ENCODE measurements at regions not wholly inside any gene's neighbourhood (a gene's known extent, or its start where the extent isn't known, plus 50 kb on each side); places are given as distances from the start of the nearest gene placed in this dataset.

- no peak for TF ChIP-seq POLR2A (IDR thresholded peaks at IDR 0.05)
- TF ChIP-seq CTCF (IDR thresholded peaks at IDR 0.05), result no peak
Measured at GRCh38 chr17:73701701-73702100, 57.5 kb upstream of the SDK2 start.

All from lower leg skin (tissue), 3 donors.